GM18517 (cell line): ENCODE measurements at regions not wholly inside any gene's neighbourhood (a gene's known extent, or its start where the extent isn't known, plus 50 kb on each side); places are given as distances from the start of the nearest gene placed in this dataset.

Experiments used
- ATAC-seq: cut with Tn5 transposase; IDR thresholded peaks from one replicate; pipeline ENCODE4 v1.9.1; 2021; ENCODE audit warnings: mild to moderate bottlenecking, moderate library complexity; ENCODE audit not compliant: unreplicated experiment

GRCh38 chr5:105033637-105034400, 1471.2 kb upstream of the NUDT12 start:
- ATAC-seq: no peak

- no peak for ATAC-seq
Measured at GRCh38 chr5:105032917-105033316, 1470.3 kb upstream of the NUDT12 start.

GRCh38 chr5:105030153-105030552, 1467.6 kb upstream of the NUDT12 start:
- ATAC-seq: no peak

- no peak for ATAC-seq
Measured at GRCh38 chr5:105015098-105015497, 1452.5 kb upstream of the NUDT12 start.

- ATAC-seq: no peak
Measured at GRCh38 chr5:104998572-104998971, 1436.0 kb upstream of the NUDT12 start.

- ATAC-seq: no peak
Measured at GRCh38 chr5:104998169-104998568, 1435.6 kb upstream of the NUDT12 start.

GRCh38 chr5:104987074-104987473, 1424.5 kb upstream of the NUDT12 start:
- no peak for ATAC-seq

GRCh38 chr5:104977529-104977928, 1414.9 kb upstream of the NUDT12 start:
- ATAC-seq: no peak

- ATAC-seq: no peak
Measured at GRCh38 chr5:104967806-104968410, 1405.3 kb upstream of the NUDT12 start.

GRCh38 chr5:104965006-104965405, 1402.4 kb upstream of the NUDT12 start:
- ATAC-seq: no peak

- ATAC-seq: no peak
Measured at GRCh38 chr5:104955479-104955878, 1392.9 kb upstream of the NUDT12 start.

GRCh38 chr5:104952876-104953275, 1390.3 kb upstream of the NUDT12 start:
- ATAC-seq: no peak

- ATAC-seq: no peak
Measured at GRCh38 chr5:104951829-104952228, 1389.2 kb upstream of the NUDT12 start.

GRCh38 chr5:104947076-104947475, 1384.5 kb upstream of the NUDT12 start:
- ATAC-seq: no peak

- no peak for ATAC-seq
Measured at GRCh38 chr5:104942735-104943134, 1380.1 kb upstream of the NUDT12 start.

GRCh38 chr5:104941030-104941645, 1378.5 kb upstream of the NUDT12 start:
- ATAC-seq: no peak

GRCh38 chr5:104937598-104937997, 1375.0 kb upstream of the NUDT12 start:
- no peak for ATAC-seq

GRCh38 chr5:104932431-104932830, 1369.8 kb upstream of the NUDT12 start:
- ATAC-seq: no peak

- no peak for ATAC-seq
Measured at GRCh38 chr5:104928906-104929520, 1366.4 kb upstream of the NUDT12 start.

GRCh38 chr5:104915226-104915625, 1352.6 kb upstream of the NUDT12 start:
- no peak for ATAC-seq

- no peak for ATAC-seq
Measured at GRCh38 chr5:104914536-104915070, 1352.0 kb upstream of the NUDT12 start.
